SJSA1 (cell line): ENCODE measurements at regions not wholly inside any gene's neighbourhood (a gene's known extent, or its start where the extent isn't known, plus 50 kb on each side); places are given as distances from the start of the nearest gene placed in this dataset.
"Not testable (repeated sequence)": the region's sequence is repeated elsewhere in the genome, so short reads cannot be mapped to it uniquely, and the experiment has no call there.

Experiments
- DNase-seq, 2 experiments: peaks; one replicate each; pipeline ENCODE4 v3.0.0-alpha.2; 2015 to 2020; ENCODE audit warnings: low spot score in 2 of 2, low read depth in 1 of 2
- H3K27ac ChIP-seq: fragments of 250-450 bp; sonication (Bioruptor Pico); 2 replicates; pipeline ENCODE4 v1.5.1; 2020; ENCODE audit warnings: mild to moderate bottlenecking, moderate library complexity
- H3K27me3 ChIP-seq: fragments of 250-450 bp; sonication (Bioruptor Pico); replicated peaks from 2 replicates; pipeline ENCODE4 v1.5.1; 2020; ENCODE audit warnings: mild to moderate bottlenecking, moderate library complexity
- H3K36me3 ChIP-seq: fragments of 250-450 bp; sonication (Bioruptor Pico); 2 replicates; pipeline ENCODE4 v1.5.1; 2020; ENCODE audit warnings: mild to moderate bottlenecking
- H3K4me1 ChIP-seq: fragments of 250-450 bp; sonication (Bioruptor Pico); replicated peaks from 2 replicates; pipeline ENCODE4 v1.6.1; 2021; ENCODE audit warnings: mild to moderate bottlenecking
- H3K4me3 ChIP-seq: fragments of 250-450 bp; sonication (Bioruptor Pico); 2 replicates; pipeline ENCODE4 v1.5.1; 2020; ENCODE audit warnings: mild to moderate bottlenecking
- H3K9me3 ChIP-seq: fragments of 250-450 bp; sonication (Bioruptor Pico); replicated peaks from 2 replicates; pipeline ENCODE4 v1.5.1; 2020; ENCODE audit warnings: mild to moderate bottlenecking

DNA sequence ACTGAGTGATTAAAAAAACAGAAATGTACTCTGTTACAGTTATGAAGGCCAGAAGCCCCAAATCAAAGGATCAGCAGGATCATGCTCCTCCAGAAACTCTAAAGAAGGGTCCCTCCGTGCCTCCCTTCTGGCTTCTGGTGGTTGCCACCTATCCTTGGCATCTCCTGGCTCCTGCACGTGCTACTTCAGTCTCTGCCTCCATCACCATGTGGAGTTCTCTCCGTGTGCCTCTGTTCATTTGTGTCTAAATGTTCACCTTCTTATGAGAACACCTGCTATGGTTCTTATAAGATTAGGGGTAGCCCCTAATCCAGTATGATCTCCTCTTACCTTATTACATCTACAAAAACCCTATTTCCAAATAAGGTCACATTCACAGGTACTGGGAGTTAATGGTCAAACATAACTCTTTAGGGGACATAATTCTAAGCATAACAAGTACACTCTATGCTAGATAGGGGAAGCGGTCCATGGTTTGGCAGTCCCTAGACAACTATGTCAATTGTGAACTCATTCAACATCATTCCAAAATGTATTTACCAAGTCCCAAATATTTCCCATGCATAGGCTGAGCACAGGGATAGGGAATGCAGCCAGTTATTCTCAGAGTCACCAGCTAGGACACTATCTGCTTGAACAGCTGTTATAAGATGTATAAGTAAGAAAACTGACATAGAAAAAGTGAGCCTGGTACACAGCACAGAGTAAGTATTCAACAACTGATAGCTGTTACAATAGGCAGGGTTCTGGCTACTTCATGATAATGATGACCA is 295.5 kb upstream of the BOD1L1 start:
- no peaks in the 10 kb centered on the region for H3K36me3 ChIP-seq
- no peak overlapping the region for H3K27ac ChIP-seq
- no peaks in the 10 kb centered on the region for H3K27me3 ChIP-seq
- H3K4me1 ChIP-seq, result peaks cover 39% of the 10 kb centered on the region
- no peaks in the 10 kb centered on the region for H3K9me3 ChIP-seq
- no peak overlapping the region for H3K4me3 ChIP-seq
- DNase-seq, result no peak

DNA sequence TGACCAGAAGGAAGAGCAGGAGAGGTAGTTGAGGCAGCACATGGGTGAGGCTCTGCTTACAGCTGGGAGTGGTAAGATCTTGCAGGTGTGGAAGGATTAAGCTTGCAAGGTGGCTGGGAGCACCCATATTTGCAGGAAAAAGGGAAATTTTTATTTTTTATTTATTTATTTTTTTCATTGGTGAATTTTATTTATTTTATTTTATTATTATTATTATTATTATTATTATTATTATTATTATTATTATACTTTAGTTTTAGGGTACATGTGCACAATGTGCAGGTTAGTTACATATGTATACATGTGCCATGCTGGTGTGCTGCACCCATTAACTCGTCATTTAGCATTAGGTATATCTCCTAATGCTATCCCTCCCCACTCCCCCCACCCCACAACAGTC is 297.4 kb upstream of the BOD1L1 start:
- peaks cover 21% of the 10 kb centered on the region for H3K4me1 ChIP-seq
- DNase-seq, H3K27ac ChIP-seq, H3K36me3 ChIP-seq, H3K9me3 ChIP-seq, H3K4me3 ChIP-seq, H3K27me3 ChIP-seq: not testable (repeated sequence)

DNA sequence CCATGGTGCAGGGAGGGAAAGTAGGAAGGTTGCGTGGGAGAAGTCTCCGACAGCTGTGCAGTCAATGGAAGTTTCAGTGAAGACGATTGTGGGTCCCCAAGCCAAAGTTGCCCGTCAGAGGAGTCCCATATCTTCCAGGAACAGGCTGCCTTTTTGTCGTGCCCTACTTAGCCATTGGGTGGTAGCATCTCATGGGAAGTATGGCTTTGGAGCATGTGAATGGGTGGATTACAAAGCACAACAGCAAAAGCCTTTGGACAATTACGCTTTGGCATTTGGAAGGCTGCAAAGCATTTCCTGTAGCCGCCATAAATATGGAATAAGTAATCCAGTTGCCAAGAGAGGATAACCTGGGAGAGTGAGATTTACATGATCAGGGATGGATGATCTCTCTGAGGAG is 300.7 kb upstream of the BOD1L1 start:
- no peak for DNase-seq
- Histone ChIP-seq H3K9me3 (no peaks in the 10 kb centered on the region), H3K27me3 (no peaks in the 10 kb centered on the region), H3K4me3 (no peak overlapping the region), H3K4me1 (no peaks in the 10 kb centered on the region), H3K36me3 (no peaks in the 10 kb centered on the region), H3K27ac (no peak overlapping the region)

DNA sequence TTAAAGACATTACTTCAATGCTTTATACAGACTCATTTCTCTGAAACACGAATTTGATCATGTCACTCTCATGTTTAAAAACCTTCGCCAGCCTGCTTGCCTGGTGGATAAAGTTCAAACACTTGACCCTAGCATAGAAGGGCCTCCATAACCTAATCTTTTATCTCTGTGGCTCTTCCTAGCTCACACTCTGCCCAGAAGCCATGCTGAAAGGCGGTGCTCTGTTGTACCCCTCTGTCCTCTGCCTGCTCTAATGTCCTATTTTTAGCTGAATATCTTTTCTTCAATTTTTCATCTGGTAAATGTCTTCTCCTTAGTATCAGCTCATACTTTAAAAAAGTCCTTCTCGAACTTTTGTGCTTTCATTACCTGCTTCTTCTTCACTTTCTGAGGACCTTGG is 302.6 kb upstream of the BOD1L1 start:
- no peaks in the 10 kb centered on the region for H3K36me3 ChIP-seq
- H3K4me3 ChIP-seq, result no peak overlapping the region
- H3K9me3 ChIP-seq, result no peaks in the 10 kb centered on the region
- no peaks in the 10 kb centered on the region for H3K4me1 ChIP-seq
- no peaks in the 10 kb centered on the region for H3K27me3 ChIP-seq
- no peak for DNase-seq
- H3K27ac ChIP-seq, result no peak overlapping the region

DNA sequence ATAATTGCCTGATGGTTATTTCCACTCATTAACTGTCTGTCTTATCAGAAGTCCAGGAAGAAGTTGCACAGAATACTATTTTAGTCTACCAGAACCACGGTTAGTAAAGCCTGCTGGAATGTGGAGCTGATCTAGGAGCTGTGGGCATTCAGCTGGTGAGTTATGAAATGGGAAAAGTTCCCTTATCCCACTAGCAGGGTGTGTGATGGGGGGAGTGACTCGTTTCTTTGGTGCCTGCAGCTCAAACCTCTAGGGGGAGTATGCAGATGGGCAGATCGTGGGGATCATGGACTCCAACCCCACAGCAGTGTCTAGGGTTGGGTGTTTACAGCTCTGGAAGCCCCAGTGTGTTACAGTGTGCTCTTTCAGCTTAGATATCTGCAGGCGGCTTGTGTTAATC is 305.7 kb upstream of the BOD1L1 start:
- no peak overlapping the region for H3K27ac ChIP-seq
- H3K4me3 ChIP-seq, result no peak overlapping the region
- no peaks in the 10 kb centered on the region for H3K27me3 ChIP-seq
- no peaks in the 10 kb centered on the region for H3K9me3 ChIP-seq
- DNase-seq, result no peak
- no peaks in the 10 kb centered on the region for H3K36me3 ChIP-seq
- H3K4me1 ChIP-seq, result no peaks in the 10 kb centered on the region; the same call in 1 of the 2 replicates

- DNase-seq, result no peak
- Histone ChIP-seq H3K27ac (no peak overlapping the region), H3K4me3 (no peak overlapping the region), H3K9me3 (no peaks in the 10 kb centered on the region), H3K27me3 (no peaks in the 10 kb centered on the region), H3K4me1 (no peaks in the 10 kb centered on the region; the same call in 1 of the 2 replicates), H3K36me3 (no peaks in the 10 kb centered on the region)
Measured at GRCh38 chr4:13938299-13938698, 310.8 kb upstream of the BOD1L1 start.

GRCh38 chr4:13940921-13941320 is 313.4 kb upstream of the BOD1L1 start:
- Histone ChIP-seq H3K4me3 (no peak overlapping the region), H3K9me3 (no peaks in the 10 kb centered on the region), H3K36me3 (no peaks in the 10 kb centered on the region), H3K27me3 (no peaks in the 10 kb centered on the region), H3K4me1 (no peaks in the 10 kb centered on the region; the same call in 1 of the 2 replicates), H3K27ac (no peak overlapping the region)
- DNase-seq, result no peak

GRCh38 chr4:13942977-13943376 is 315.5 kb upstream of the BOD1L1 start:
- DNase-seq, result no peak
- H3K27me3 ChIP-seq, result no peaks in the 10 kb centered on the region
- H3K27ac ChIP-seq, result no peak overlapping the region
- H3K4me3 ChIP-seq, result no peak overlapping the region
- no peaks in the 10 kb centered on the region for H3K36me3 ChIP-seq
- H3K4me1 ChIP-seq, result no peaks in the 10 kb centered on the region
- no peaks in the 10 kb centered on the region for H3K9me3 ChIP-seq

- no peak overlapping the region for H3K4me3 ChIP-seq
- H3K27me3 ChIP-seq, result no peaks in the 10 kb centered on the region
- H3K27ac ChIP-seq, result no peak overlapping the region
- DNase-seq, result no peak
- no peaks in the 10 kb centered on the region for H3K9me3 ChIP-seq
- H3K36me3 ChIP-seq, result no peaks in the 10 kb centered on the region
- no peaks in the 10 kb centered on the region for H3K4me1 ChIP-seq
Measured at GRCh38 chr4:13944095-13944511, 316.6 kb upstream of the BOD1L1 start.

DNA sequence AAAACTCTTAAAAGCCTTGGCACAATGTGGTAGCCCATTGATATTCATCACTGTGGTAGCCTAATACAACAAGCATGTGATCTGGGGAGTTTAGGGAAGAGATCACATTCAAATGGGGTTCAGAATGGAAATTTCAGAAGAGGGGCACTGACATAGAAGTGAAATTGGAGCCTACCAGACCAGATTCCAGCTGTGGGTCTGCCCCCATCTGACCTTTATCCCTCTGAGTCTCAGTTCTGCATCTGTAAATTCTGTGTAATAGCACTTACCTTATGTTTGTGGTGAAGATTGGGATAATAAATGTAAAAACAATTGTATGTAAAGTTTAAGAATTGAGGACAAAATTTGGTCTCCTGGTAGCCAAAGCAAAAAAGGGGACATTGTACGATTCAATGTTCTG is 320.4 kb upstream of the BOD1L1 start:
- no peak overlapping the region for H3K4me3 ChIP-seq
- H3K27me3 ChIP-seq, result no peaks in the 10 kb centered on the region
- no peak overlapping the region for H3K27ac ChIP-seq
- no peaks in the 10 kb centered on the region for H3K4me1 ChIP-seq
- no peak for DNase-seq
- H3K36me3 ChIP-seq, result no peaks in the 10 kb centered on the region
- H3K9me3 ChIP-seq, result no peaks in the 10 kb centered on the region

DNA sequence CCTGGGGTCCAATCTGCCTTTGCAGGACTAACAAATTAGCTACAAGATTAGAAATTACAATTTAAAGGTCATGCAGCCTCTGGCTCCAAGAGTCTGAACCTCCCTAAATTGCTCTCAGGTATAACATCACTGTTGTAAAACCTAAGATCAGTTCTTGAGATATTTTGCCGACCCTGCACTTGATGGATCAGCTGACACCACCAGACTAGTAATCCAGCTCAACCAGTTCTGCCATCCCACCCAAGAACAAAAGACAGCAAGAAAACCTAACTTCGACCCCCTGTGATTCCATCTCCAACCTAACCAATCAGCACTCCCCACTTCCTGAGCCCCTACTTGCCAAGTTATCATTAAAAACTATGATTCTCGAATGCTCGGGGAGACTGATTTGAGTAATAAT is 323.0 kb upstream of the BOD1L1 start:
- no peak overlapping the region for H3K4me3 ChIP-seq
- H3K27me3 ChIP-seq, result no peaks in the 10 kb centered on the region
- no peaks in the 10 kb centered on the region for H3K36me3 ChIP-seq
- H3K4me1 ChIP-seq, result no peaks in the 10 kb centered on the region
- H3K9me3 ChIP-seq, result no peaks in the 10 kb centered on the region
- no peak for DNase-seq
- no peak overlapping the region for H3K27ac ChIP-seq

DNA sequence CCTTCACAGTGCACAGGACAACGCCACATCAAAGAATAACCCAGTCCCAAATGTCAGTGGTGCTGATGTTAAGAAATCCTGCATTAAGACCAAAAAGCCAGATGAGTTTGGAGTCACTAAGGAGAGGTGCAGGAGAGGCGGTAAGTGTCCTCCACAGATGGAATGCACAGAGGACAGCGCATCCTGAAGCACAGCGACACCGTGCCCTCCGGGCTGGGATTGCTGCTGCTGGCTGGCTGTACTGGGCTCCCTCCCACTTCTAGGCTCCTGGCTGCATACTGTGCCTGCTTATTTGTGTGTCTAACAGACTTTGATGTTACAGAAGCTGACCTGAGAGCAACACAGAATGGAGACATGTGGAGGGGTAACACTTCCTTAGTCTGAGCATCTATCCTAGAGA is 325.6 kb upstream of the BOD1L1 start:
- no peaks in the 10 kb centered on the region for H3K9me3 ChIP-seq
- H3K36me3 ChIP-seq, result no peaks in the 10 kb centered on the region
- no peaks in the 10 kb centered on the region for H3K27me3 ChIP-seq
- no peak overlapping the region for H3K4me3 ChIP-seq
- no peak overlapping the region for H3K27ac ChIP-seq
- no peak for DNase-seq
- H3K4me1 ChIP-seq, result no peaks in the 10 kb centered on the region

DNA sequence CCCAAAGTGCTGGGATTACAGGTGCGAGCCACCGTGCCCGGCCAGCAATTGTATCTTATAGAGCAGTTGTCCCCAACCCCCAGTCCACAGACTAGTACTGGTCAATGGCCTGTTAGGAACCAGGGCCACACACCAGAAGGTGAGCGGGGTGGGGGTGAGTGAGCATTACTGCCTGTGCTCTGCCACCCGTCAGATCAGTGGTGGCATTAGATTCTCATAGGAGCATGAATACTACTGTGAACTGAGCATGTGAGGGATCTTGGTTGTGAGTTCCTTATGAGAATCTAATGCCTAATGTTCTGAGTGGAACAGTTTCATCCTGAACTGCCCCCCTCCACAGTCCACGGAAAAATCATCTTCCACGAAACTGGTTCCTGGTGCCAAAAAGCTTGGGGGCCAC is 328.0 kb upstream of the BOD1L1 start:
- no peaks in the 10 kb centered on the region for H3K4me1 ChIP-seq
- H3K27ac ChIP-seq, result no peak overlapping the region
- H3K9me3 ChIP-seq, result no peaks in the 10 kb centered on the region
- H3K4me3 ChIP-seq, result no peak overlapping the region
- H3K27me3 ChIP-seq, result no peaks in the 10 kb centered on the region
- no peaks in the 10 kb centered on the region for H3K36me3 ChIP-seq
- no peak for DNase-seq

DNA sequence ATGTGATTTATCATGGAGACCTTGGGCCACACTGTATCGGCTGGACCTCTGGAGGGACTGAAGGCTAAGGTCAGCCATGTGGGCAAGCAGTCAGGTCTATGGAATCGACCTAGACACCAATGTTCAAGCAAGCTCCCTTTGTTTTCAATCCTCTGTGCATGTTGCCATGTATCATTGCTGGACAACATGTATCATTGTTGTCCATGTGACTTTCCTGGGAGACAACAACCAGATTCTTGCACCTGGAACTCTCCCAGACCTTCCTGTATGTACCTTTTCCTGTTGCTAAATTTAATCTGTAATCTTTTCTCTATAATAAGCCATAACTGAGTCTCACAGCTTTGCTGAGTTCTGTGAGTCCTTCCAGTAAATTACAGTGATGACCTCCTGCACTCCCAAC is 329.4 kb upstream of the BOD1L1 start:
- Histone ChIP-seq H3K36me3 (no peaks in the 10 kb centered on the region), H3K27me3 (no peaks in the 10 kb centered on the region), H3K9me3 (no peaks in the 10 kb centered on the region), H3K4me1 (no peaks in the 10 kb centered on the region), H3K4me3 (no peak overlapping the region), H3K27ac (no peak overlapping the region)
- no peak for DNase-seq

- Histone ChIP-seq H3K27me3 (no peaks in the 10 kb centered on the region), H3K4me3 (no peak overlapping the region), H3K9me3 (no peaks in the 10 kb centered on the region), H3K36me3 (no peaks in the 10 kb centered on the region), H3K4me1 (no peaks in the 10 kb centered on the region), H3K27ac (no peak overlapping the region)
- no peak for DNase-seq
Measured at GRCh38 chr4:13957871-13958270, 330.3 kb upstream of the BOD1L1 start.
